GM19397 (cell line): ENCODE measurements at regions not wholly inside any gene's neighbourhood (a gene's known extent, or its start where the extent isn't known, plus 50 kb on each side); places are given as distances from the start of the nearest gene placed in this dataset.
"Not testable (repeated sequence)": the region's sequence is repeated elsewhere in the genome, so short reads cannot be mapped to it uniquely, and the experiment has no call there.

Experiments
- ATAC-seq: cut with Tn5 transposase; IDR thresholded peaks from one replicate; pipeline ENCODE4 v1.9.1; 2021; ENCODE audit warnings: mild to moderate bottlenecking, moderate library complexity; ENCODE audit not compliant: unreplicated experiment

- no peak for ATAC-seq
These were observed 745.5 kb downstream of the TMTC2 start for GRCh38 chr12:83432176-83432719.

GRCh38 chr12:83427586-83428136, 741.0 kb downstream of the TMTC2 start:
- ATAC-seq = not testable (repeated sequence)

GRCh38 chr12:83414981-83415380, 728.3 kb downstream of the TMTC2 start:
- ATAC-seq = no peak

- ATAC-seq = no peak
These were observed 722.1 kb downstream of the TMTC2 start for GRCh38 chr12:83408851-83409250.

GRCh38 chr12:83408146-83408545, 721.4 kb downstream of the TMTC2 start:
- no peak for ATAC-seq

GRCh38 chr12:83404521-83404920, 717.8 kb downstream of the TMTC2 start:
- no peak for ATAC-seq

GRCh38 chr12:83390186-83390585, 703.5 kb downstream of the TMTC2 start:
- ATAC-seq = no peak

GRCh38 chr12:83389237-83389996, 702.7 kb downstream of the TMTC2 start:
- ATAC-seq = no peak

GRCh38 chr12:83388551-83388950, 701.8 kb downstream of the TMTC2 start:
- ATAC-seq = no peak

- no peak for ATAC-seq
These were observed 700.0 kb downstream of the TMTC2 start for GRCh38 chr12:83386527-83387264.

GRCh38 chr12:83378186-83378727, 691.6 kb downstream of the TMTC2 start:
- no peak for ATAC-seq

- no peak for ATAC-seq
These were observed 678.6 kb downstream of the TMTC2 start for GRCh38 chr12:83365317-83365716.

GRCh38 chr12:83361475-83361874, 674.8 kb downstream of the TMTC2 start:
- ATAC-seq = no peak

GRCh38 chr12:83361071-83361470, 674.4 kb downstream of the TMTC2 start:
- no peak for ATAC-seq

GRCh38 chr12:83349907-83350611, 663.4 kb downstream of the TMTC2 start:
- ATAC-seq = no peak

- no peak for ATAC-seq
These were observed 659.6 kb downstream of the TMTC2 start for GRCh38 chr12:83346333-83346732.

- no peak for ATAC-seq
These were observed 657.1 kb downstream of the TMTC2 start for GRCh38 chr12:83343767-83344166.

- ATAC-seq = no peak
These were observed 649.0 kb downstream of the TMTC2 start for GRCh38 chr12:83335748-83336147.

GRCh38 chr12:83326666-83327065, 640.0 kb downstream of the TMTC2 start:
- ATAC-seq = no peak

- ATAC-seq = no peak
These were observed 637.2 kb downstream of the TMTC2 start for GRCh38 chr12:83323866-83324265.

GRCh38 chr12:83322809-83323208, 636.1 kb downstream of the TMTC2 start:
- no peak for ATAC-seq
